ENCODE measurements at regions not wholly inside any gene's neighbourhood (a gene's known extent, or its start where the extent isn't known, plus 50 kb on each side); places are given as distances from the start of the nearest gene placed in this dataset.

- no peak for TF ChIP-seq CTCF (IDR thresholded peaks at IDR 0.05; ENCODE audit: control extremely low read depth, extremely low read depth)
- Histone ChIP-seq H3K27ac (ENCODE audit: low read depth in 1 of 2, low read length in 1 of 2) (no peak overlapping the region), H3K27me3 (ENCODE audit: control insufficient read depth in 3 of 3, insufficient read depth in 3 of 3, low read length in 2 of 3) (no peaks in the 10 kb centered on the region), H3K4me1 (ENCODE audit: control insufficient read depth in 5 of 5, insufficient read depth in 5 of 5, low read length in 5 of 5) (no peaks in the 10 kb centered on the region), H3K4me3 (no peak overlapping the region), H3K36me3 (ENCODE audit: control insufficient read depth in 4 of 4, insufficient read depth in 4 of 4, low read length in 4 of 4) (no peaks in the 10 kb centered on the region), H3K9me3 (ENCODE audit: control insufficient read depth in 4 of 4, insufficient read depth in 3 of 4, low read length in 3 of 4) (no peaks in the 10 kb centered on the region), H3K9ac (ENCODE audit: insufficient read depth in 1 of 2, low read length in 2 of 2) (no peak overlapping the region)
- WGBS, 2 donors, result 88 to 94% methylated on average over 3 of the region's 3 CpGs
- DNase-seq (no peak), ATAC-seq (ENCODE audit: insufficient read depth, low FRiP score) (no peak)
Observed at GRCh38 chr5:25964009-25964372, 1074.4 kb downstream of the CDH9 start.

- no peaks in the 10 kb centered on the region for H3K27me3 ChIP-seq (ENCODE audit: control insufficient read depth in 3 of 3, insufficient read depth in 3 of 3, low read length in 2 of 3)
- no peak overlapping the region for H3K4me3 ChIP-seq
- H3K27ac ChIP-seq (ENCODE audit: low read depth in 1 of 2, low read length in 1 of 2), result no peak overlapping the region
- H3K36me3 ChIP-seq (ENCODE audit: control insufficient read depth in 4 of 4, insufficient read depth in 4 of 4, low read length in 4 of 4), result no peaks in the 10 kb centered on the region
- 86 to 88% methylated on average over 5 of the region's 5 CpGs for WGBS, 2 donors
- no peak for TF ChIP-seq CTCF (IDR thresholded peaks at IDR 0.05; ENCODE audit: control extremely low read depth, extremely low read depth)
- H3K9me3 ChIP-seq (ENCODE audit: control insufficient read depth in 4 of 4, insufficient read depth in 3 of 4, low read length in 3 of 4), result no peaks in the 10 kb centered on the region
- H3K4me1 ChIP-seq (ENCODE audit: control insufficient read depth in 5 of 5, insufficient read depth in 5 of 5, low read length in 5 of 5), result no peaks in the 10 kb centered on the region
- DNase-seq (no peak), ATAC-seq (ENCODE audit: insufficient read depth, low FRiP score) (no peak)
- H3K9ac ChIP-seq (ENCODE audit: insufficient read depth in 1 of 2, low read length in 2 of 2), result no peak overlapping the region
Observed at GRCh38 chr5:25963251-25964008, 1075.0 kb downstream of the CDH9 start.

- Histone ChIP-seq H3K9me3 (ENCODE audit: control insufficient read depth in 4 of 4, insufficient read depth in 3 of 4, low read length in 3 of 4) (no peaks in the 10 kb centered on the region), H3K4me1 (ENCODE audit: control insufficient read depth in 5 of 5, insufficient read depth in 5 of 5, low read length in 5 of 5) (no peaks in the 10 kb centered on the region), H3K9ac (ENCODE audit: insufficient read depth in 1 of 2, low read length in 2 of 2) (no peak overlapping the region), H3K36me3 (ENCODE audit: control insufficient read depth in 4 of 4, insufficient read depth in 4 of 4, low read length in 4 of 4) (no peaks in the 10 kb centered on the region), H3K4me3 (no peak overlapping the region), H3K27ac (ENCODE audit: low read depth in 1 of 2, low read length in 1 of 2) (no peak overlapping the region), H3K27me3 (ENCODE audit: control insufficient read depth in 3 of 3, insufficient read depth in 3 of 3, low read length in 2 of 3) (no peaks in the 10 kb centered on the region)
- TF ChIP-seq CTCF (IDR thresholded peaks at IDR 0.05; ENCODE audit: control extremely low read depth, extremely low read depth), result no peak
- ATAC-seq (ENCODE audit: insufficient read depth, low FRiP score) (no peak), DNase-seq (peak in 2 of 3 donors; percentile 0 to 1)
- WGBS, 2 donors, result 76 to 80% methylated on average over 2 of the region's 2 CpGs
Observed at GRCh38 chr5:25955337-25955736, 1083.0 kb downstream of the CDH9 start.

GRCh38 chr5:25950681-25951080 lies 1087.7 kb downstream of the CDH9 start:
- ATAC-seq (ENCODE audit: insufficient read depth, low FRiP score), result no peak
- Histone ChIP-seq H3K4me1 (ENCODE audit: control insufficient read depth in 5 of 5, insufficient read depth in 5 of 5, low read length in 5 of 5) (no peaks in the 10 kb centered on the region), H3K9ac (ENCODE audit: insufficient read depth in 1 of 2, low read length in 2 of 2) (no peak overlapping the region)

More at GRCh38 chr5:25950681-25951080, 1087.7 kb downstream of the CDH9 start:
- no peaks in the 10 kb centered on the region for H3K36me3 ChIP-seq (ENCODE audit: control insufficient read depth in 4 of 4, insufficient read depth in 4 of 4, low read length in 4 of 4)
- no peak overlapping the region for H3K27ac ChIP-seq (ENCODE audit: low read depth in 1 of 2, low read length in 1 of 2)
- no peaks in the 10 kb centered on the region for H3K9me3 ChIP-seq (ENCODE audit: control insufficient read depth in 4 of 4, insufficient read depth in 3 of 4, low read length in 3 of 4)
- no peak for DNase-seq
- no peaks in the 10 kb centered on the region for H3K27me3 ChIP-seq (ENCODE audit: control insufficient read depth in 3 of 3, insufficient read depth in 3 of 3, low read length in 2 of 3)
- H3K4me3 ChIP-seq, result no peak overlapping the region
- 65 to 68% methylated on average over 4 of the region's 4 CpGs for WGBS, 2 donors
- no peak for TF ChIP-seq CTCF (IDR thresholded peaks at IDR 0.05; ENCODE audit: control extremely low read depth, extremely low read depth)
